TTC549 (cell line): ENCODE measurements at regions not wholly inside any gene's neighbourhood (a gene's known extent, or its start where the extent isn't known, plus 50 kb on each side); places are given as distances from the start of the nearest gene placed in this dataset.

Source experiments
- FAIRE-seq: peaks from 2 replicates; lab custom pipeline; 2012; peaks lifted over from hg19 to GRCh38; lab: Jason Lieb, UNC

- FAIRE-seq, result no peak
These were observed 222.9 kb upstream of the RIOK2 start for GRCh38 chr5:97405941-97406340.

DNA sequence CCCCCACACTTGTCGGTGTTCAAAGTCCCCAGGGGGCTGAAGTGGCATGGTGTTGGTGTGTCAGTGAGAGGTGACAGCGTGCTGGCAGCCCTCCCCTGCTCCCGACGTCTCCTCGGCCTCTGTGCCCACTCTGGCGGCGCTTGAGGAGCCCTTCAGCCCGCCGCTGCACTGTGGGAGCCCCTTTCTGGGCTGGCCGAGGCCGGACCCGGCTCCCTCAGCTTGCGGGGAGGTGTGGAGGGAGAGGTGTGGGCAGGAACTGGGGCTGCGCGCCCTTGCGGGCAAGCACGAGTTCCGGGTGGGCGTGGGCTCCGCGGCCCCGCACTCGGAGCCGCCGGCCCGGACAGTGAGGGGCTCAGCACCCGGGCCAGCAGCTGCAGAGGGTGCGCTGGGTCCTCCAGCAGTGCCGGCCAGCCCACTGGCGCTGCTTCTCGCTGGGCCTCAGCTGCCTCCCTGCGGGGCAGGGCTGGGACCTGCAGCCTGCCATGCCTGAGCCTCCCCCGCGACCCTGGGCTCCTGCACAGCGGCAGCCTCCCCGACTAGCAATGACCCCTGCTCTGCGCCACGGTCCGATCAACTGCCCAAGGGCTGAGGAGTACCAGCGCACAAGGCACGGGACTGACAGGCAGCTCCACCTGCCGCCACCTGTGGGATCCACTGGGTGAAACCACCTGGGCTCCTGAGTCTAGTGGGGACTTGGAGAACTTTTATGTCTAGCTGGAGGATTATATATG lies 224.1 kb upstream of the RIOK2 start:
- FAIRE-seq, result no peak

DNA sequence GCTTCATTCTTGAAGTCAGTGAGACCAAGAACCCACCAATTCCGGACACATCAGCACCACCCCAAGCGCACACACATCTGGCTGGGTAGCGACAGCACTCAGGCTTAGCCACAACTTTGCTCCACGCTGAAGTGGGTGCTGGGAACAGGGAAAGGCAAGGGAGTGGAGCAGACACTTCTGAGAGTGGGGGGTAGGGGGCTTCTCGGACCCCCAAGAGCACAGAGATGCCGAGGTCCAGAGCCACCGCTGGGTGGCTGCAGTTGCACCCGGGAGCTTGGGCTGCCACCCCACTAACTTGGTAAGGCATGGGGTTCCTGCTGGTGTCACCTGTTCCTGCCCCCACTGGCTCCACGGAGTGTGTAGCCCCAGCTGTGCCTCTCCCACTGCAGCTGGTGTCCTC lies 225.3 kb upstream of the RIOK2 start:
- no peak for FAIRE-seq

GRCh38 chr5:97412959-97413358 lies 229.9 kb upstream of the RIOK2 start:
- no peak for FAIRE-seq

DNA sequence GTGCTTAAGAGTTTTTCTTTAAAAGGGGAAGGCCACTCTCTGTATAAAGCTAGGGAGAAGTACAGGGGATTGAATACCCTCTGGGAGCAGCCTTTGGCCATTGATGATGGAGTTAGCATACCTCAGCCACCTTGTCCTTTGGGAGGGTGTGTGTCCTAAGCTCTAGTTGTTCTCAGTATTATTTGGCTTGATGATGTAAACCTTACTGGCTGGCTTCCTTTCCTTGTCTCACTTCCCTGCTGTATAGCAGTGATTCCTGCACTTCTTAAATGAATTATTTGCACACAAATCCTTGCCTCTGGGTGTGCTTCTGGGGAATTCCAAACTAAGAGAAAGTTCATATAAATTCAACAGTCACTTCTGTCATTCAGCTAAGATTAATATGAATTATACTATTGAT lies 234.9 kb upstream of the RIOK2 start:
- FAIRE-seq, result no peak

DNA sequence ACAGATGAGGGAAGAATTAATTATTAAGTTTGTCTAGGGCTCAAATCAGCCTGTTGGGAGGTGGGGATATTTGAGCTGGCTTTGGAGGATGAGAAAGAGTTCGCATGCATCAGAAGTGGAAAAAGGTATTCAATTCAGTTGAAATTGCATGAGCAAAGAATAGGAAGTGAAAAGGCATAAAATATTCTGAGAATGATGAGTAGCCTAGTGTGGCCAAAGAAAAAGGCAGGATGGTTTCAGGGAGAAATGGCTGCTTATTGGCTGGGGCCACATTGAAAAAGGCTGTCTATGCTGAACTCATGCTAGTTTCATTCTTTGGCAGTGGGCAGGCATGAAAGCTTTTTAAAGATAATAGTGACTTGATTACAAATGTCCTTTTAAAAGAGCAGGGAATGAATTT lies 235.4 kb upstream of the RIOK2 start:
- no peak for FAIRE-seq

GRCh38 chr5:97420646-97421045 lies 237.6 kb upstream of the RIOK2 start:
- FAIRE-seq, result no peak

DNA sequence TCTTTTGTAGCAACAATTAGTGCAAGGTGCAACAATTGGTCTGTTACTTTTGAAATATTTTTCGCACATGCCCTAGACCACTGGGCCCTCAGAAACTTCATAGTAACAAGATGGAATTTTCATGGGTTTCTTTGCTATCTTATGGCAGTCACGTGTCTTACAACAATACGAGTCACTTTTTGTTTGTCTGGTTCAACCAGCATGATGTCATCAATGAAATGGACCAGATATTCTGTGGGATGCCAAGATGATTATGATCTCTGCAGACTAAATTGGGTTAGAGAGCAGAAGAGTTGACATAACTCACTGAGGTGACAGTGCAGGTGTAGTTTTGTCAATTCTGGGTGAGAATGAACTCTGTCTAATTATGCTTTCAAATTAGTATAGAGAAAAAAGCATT lies 239.6 kb upstream of the RIOK2 start:
- FAIRE-seq, result no peak

DNA sequence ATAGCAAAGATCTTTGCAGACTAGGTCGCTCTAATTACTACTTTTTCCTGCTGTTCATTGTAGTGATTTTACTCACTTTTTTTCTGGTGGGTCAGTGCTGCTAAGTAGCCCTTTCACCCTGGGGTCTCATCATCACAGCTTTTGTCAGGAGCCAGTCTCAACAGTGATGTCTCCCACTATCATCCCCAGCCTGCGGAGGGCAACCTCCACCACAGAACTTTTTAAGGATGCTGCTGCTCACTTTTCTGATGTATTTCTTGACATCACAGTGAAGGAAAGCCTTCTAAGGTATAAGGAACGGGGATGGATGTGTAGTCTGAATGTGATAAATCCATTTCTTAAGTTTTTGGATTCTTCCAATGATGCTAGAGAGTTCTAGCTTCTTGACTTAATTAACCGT lies 242.5 kb upstream of the RIOK2 start:
- no peak for FAIRE-seq

- no peak for FAIRE-seq
These were observed 244.2 kb upstream of the RIOK2 start for GRCh38 chr5:97427235-97427634.

- FAIRE-seq, result no peak
These were observed 251.0 kb upstream of the RIOK2 start for GRCh38 chr5:97434021-97434420.

DNA sequence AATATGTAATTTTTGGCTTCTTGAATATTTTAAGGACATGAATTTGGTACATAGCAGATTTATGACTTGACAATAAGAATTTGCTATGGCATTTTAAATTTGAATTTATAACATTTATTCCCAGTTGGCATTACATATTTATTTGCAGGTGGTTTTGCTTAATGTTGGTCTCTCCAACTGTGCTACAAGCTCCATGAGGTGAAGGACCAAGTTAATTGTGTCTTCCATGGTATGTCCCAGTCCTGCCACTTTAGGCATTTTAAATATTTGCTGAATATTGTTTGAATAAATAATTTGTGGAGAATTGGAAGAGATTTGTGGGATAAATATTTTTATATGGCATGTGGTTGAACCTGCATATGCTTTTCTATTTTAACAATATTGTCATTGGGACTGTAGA lies 253.4 kb upstream of the RIOK2 start:
- no peak for FAIRE-seq

GRCh38 chr5:97443740-97444139 lies 260.7 kb upstream of the RIOK2 start:
- no peak for FAIRE-seq

DNA sequence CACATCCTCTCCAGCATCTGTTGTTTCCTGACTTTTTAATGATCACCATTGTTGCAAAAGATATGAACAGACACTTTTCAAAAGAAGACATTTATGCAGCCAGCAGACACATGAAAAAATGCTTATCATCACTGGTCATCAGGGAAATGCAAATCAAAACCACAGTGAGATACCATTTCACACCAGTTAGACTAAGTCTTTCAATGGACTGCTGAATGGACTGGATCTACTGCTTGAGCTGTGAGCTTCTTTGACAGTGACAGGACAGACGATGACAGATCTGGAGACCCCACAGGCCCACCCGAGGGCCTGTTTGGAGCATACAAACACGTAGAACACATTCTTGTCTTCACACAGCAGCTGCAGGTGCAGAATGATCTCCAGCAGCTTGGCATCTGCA lies 266.1 kb upstream of the RIOK2 start:
- no peak for FAIRE-seq

GRCh38 chr5:97452646-97453045 lies 269.6 kb upstream of the RIOK2 start:
- FAIRE-seq, result no peak

DNA sequence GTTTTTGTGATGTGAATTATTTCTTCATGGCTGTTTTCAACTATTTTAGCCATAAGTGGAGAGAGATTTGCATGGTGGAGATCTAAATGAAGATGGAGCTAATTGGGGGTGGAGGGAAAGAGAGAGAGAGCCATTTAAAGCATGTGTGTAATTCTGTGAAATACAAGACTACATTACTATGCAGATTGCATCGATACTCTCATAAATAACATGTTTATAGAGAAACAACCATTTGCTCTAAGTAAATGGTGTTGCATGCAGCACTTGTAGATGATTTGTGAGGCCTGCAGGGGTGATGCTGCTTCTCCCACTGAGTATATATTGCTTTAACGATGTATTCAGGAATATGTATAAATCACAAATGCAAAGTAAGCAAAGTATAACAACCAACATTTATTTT lies 270.2 kb upstream of the RIOK2 start:
- no peak for FAIRE-seq

- FAIRE-seq, result no peak
These were observed 271.0 kb upstream of the RIOK2 start for GRCh38 chr5:97454015-97454414.

- no peak for FAIRE-seq
These were observed 272.9 kb upstream of the RIOK2 start for GRCh38 chr5:97455996-97456395.

DNA sequence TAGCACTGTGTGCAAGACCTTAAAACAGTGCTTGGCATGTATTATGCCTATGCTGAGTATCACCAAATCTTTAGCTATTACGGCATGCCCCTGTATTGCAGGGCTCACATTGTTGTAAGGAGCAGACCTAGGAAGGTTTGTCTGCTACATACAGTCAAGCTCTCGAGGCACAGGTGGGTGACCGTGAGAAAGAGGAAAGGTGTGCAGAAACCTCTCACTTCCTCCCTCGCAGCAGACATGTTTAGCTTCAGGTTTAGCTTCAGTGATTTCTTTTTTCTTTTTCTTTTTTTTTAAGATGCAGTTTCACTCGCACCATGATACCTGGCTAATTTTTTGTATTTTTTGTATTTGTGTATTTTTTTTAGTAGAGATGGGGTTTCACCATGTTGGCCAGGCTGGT lies 275.8 kb upstream of the RIOK2 start:
- no peak for FAIRE-seq

DNA sequence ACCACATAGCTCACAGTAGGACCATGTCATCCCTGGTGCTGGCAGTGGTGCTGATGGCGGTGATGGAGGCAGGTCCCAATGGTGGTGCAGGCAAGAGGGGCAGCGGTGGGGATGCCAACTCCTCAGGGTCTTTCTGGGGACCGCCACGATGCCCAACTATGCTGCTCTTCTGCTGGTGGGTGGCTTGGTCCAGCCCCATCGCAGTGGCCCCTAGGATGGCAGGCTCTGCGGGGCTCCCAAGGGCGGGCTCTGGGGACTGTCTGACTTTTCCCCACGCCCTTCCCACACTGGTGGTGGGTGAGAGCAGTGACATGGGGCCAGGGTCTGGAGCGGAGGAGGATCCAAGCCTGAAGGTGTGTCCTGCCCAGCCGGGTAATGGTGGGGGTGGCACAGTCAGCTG lies 288.9 kb upstream of the RIOK2 start:
- no peak for FAIRE-seq

- no peak for FAIRE-seq
These were observed 292.8 kb upstream of the RIOK2 start for GRCh38 chr5:97475847-97476246.

GRCh38 chr5:97476852-97477534 lies 293.9 kb upstream of the RIOK2 start:
- FAIRE-seq, result no peak

DNA sequence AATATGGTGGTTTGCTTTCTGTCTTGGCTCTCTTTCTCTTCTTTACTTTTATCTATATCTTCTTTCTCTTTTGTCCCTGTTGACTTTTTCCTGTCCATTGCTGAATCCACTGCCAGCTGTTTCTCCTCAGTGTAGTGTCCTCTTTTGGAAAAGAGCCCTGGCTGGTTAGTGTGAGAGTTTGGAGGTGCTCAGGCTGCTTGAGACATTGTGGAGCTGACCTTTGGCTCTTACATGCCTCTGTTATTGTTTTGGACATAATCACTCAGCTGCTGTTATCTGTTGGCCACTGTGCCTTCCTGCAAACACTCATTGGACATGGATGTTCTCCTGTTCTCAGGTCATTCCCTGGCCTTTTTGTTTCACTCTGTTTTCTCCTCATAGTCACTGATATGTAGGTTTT lies 295.4 kb upstream of the RIOK2 start:
- no peak for FAIRE-seq

GRCh38 chr5:97480313-97480712 lies 297.3 kb upstream of the RIOK2 start:
- FAIRE-seq, result no peak
